Vagina (tissue), 2 donors: ENCODE measurements at regions not wholly inside any gene's neighbourhood (a gene's known extent, or its start where the extent isn't known, plus 50 kb on each side); places are given as distances from the start of the nearest gene placed in this dataset.

ENCODE experiments used
- POLR2A ChIP-seq, 2 donors: fragments of 450-650 bp; IDR thresholded peaks; one replicate each; pipeline ENCODE4 v1.6.1; 2017; ENCODE audit warnings: antibody characterized with exemption in 2 of 2, mild to moderate bottlenecking in 2 of 2, moderate library complexity in 2 of 2
- POLR2AphosphoS5 ChIP-seq, 2 donors: sonication (generic); formaldehyde crosslinking; IDR thresholded peaks; one replicate each; pipeline ENCODE4 v1.9.0; 2017; ENCODE audit warnings: antibody characterized with exemption in 2 of 2, mild to moderate bottlenecking in 2 of 2, low read depth in 1 of 2; ENCODE audit not compliant: insufficient read depth in 1 of 2
- TF ChIP-seq, protein P1 (sequence below), 3 experiments: fragments of 450-650 bp in 2 of 3; fragments of 200-600 bp in 1 of 3; sonication (generic) in 1 of 3; IDR thresholded peaks; one replicate each; pipeline ENCODE4 v1.5.1; 2017 to 2019; ENCODE audit warnings: antibody characterized with exemption in 3 of 3, mild to moderate bottlenecking in 2 of 3, moderate library complexity in 2 of 3

DNA sequence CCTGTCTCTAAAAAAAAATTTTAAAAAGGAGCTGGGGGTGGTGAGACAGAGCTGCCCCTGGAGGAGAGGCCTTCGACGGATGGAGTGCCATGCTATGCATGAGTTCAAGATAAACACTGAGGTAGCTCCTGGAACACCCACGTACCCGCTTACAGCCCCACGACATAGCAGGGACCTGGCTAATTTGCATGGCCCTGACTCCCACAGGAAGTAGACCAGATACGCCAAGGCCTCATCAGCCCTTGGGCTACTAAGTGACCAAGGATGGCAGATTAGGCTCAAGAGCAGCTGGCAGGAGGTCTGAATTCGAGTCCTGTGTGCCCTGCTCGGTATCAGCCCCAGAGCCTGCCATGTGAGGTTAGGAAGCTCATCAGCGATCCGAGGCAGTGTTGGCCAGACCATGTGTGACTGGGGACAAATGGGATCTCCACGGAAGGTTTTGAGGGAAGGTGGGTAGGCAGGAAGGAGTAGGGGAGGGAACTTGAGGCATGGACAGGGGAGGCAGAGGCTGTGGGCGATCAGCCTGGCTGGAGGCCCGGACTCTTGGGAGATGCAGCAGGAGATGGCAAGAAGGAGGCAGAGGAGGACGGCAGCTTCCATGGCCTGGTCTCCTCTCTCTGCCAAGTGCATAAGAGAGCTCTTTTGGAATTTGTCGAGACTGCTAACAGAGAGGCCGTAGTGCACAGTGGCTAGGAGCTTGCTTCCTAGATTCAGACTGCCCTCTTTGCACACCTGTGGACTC is 218.3 kb downstream of the GLI2 start:
- TF ChIP-seq POLR2AphosphoS5 (IDR thresholded peaks at IDR 0.05; ENCODE audit: insufficient read depth in 1 of 2, low read depth in 1 of 2) (no peak), POLR2A (IDR thresholded peaks at IDR 0.05) (no peak)
- TF ChIP-seq, protein P1, sequence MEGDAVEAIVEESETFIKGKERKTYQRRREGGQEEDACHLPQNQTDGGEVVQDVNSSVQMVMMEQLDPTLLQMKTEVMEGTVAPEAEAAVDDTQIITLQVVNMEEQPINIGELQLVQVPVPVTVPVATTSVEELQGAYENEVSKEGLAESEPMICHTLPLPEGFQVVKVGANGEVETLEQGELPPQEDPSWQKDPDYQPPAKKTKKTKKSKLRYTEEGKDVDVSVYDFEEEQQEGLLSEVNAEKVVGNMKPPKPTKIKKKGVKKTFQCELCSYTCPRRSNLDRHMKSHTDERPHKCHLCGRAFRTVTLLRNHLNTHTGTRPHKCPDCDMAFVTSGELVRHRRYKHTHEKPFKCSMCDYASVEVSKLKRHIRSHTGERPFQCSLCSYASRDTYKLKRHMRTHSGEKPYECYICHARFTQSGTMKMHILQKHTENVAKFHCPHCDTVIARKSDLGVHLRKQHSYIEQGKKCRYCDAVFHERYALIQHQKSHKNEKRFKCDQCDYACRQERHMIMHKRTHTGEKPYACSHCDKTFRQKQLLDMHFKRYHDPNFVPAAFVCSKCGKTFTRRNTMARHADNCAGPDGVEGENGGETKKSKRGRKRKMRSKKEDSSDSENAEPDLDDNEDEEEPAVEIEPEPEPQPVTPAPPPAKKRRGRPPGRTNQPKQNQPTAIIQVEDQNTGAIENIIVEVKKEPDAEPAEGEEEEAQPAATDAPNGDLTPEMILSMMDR (IDR thresholded peaks at IDR 0.05): no peak
